ENCODE measurements at regions not wholly inside any gene's neighbourhood (a gene's known extent, or its start where the extent isn't known, plus 50 kb on each side); places are given as distances from the start of the nearest gene placed in this dataset.

DNA sequence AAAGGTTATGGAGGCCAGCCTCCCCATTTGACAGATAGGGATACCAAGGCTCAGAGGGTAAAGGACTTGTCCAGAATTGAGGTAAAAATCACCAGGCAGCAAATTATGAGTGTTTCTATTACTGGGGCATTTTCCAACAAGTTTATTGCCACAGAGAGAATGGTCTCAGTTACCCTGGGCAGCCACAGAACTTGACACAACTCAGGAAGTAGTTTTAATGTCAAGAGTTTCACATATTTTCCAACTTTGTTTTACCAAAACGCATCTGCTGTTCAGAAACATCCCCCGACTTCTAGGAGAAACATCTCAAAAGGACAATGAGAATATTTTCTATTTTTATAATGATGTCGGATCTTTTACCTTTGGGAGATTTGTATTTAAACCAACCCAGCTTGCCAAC is 107.5 kb upstream of the MRPS22 start:
- TF ChIP-seq ZFP36 (IDR thresholded peaks at IDR 0.05; ENCODE audit: borderline replicate concordance, low read depth, low read length, partially characterized antibody): no peak
- no peak for TF ChIP-seq ERF (CRISPR knock-in tag; IDR thresholded peaks at IDR 0.05)
- no peak for TF ChIP-seq POLR2A (IDR thresholded peaks at IDR 0.05; ENCODE audit: insufficient read depth in 1 of 2, low read depth in 2 of 2, low read length in 2 of 2)
- TF ChIP-seq ZNF678 (CRISPR knock-in tag; IDR thresholded peaks at IDR 0.05): no peak
- TF ChIP-seq, protein P1, sequence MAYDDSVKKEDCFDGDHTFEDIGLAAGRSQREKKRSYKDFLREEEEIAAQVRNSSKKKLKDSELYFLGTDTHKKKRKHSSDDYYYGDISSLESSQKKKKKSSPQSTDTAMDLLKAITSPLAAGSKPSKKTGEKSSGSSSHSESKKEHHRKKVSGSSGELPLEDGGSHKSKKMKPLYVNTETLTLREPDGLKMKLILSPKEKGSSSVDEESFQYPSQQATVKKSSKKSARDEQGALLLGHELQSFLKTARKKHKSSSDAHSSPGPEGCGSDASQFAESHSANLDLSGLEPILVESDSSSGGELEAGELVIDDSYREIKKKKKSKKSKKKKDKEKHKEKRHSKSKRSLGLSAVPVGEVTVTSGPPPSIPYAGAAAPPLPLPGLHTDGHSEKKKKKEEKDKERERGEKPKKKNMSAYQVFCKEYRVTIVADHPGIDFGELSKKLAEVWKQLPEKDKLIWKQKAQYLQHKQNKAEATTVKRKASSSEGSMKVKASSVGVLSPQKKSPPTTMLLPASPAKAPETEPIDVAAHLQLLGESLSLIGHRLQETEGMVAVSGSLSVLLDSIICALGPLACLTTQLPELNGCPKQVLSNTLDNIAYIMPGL (CRISPR knock-in tag; IDR thresholded peaks at IDR 0.05; ENCODE audit: borderline replicate concordance in 1 of 2, low read depth in 1 of 2): no peak
- TF ChIP-seq, protein P2, sequence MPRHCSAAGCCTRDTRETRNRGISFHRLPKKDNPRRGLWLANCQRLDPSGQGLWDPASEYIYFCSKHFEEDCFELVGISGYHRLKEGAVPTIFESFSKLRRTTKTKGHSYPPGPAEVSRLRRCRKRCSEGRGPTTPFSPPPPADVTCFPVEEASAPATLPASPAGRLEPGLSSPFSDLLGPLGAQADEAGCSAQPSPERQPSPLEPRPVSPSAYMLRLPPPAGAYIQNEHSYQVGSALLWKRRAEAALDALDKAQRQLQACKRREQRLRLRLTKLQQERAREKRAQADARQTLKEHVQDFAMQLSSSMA (CRISPR knock-in tag; IDR thresholded peaks at IDR 0.05): no peak
- TF ChIP-seq NCOR1 (IDR thresholded peaks at IDR 0.05; ENCODE audit: borderline replicate concordance, low read length): no peak
- TF ChIP-seq, protein P3, sequence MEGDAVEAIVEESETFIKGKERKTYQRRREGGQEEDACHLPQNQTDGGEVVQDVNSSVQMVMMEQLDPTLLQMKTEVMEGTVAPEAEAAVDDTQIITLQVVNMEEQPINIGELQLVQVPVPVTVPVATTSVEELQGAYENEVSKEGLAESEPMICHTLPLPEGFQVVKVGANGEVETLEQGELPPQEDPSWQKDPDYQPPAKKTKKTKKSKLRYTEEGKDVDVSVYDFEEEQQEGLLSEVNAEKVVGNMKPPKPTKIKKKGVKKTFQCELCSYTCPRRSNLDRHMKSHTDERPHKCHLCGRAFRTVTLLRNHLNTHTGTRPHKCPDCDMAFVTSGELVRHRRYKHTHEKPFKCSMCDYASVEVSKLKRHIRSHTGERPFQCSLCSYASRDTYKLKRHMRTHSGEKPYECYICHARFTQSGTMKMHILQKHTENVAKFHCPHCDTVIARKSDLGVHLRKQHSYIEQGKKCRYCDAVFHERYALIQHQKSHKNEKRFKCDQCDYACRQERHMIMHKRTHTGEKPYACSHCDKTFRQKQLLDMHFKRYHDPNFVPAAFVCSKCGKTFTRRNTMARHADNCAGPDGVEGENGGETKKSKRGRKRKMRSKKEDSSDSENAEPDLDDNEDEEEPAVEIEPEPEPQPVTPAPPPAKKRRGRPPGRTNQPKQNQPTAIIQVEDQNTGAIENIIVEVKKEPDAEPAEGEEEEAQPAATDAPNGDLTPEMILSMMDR (CRISPR knock-in tag; IDR thresholded peaks at IDR 0.05): no peak
- no peak for TF ChIP-seq ZNF101 (CRISPR knock-in tag; IDR thresholded peaks at IDR 0.05; ENCODE audit: borderline replicate concordance, low read depth)
- TF ChIP-seq TMF1 (CRISPR knock-in tag; IDR thresholded peaks at IDR 0.05; ENCODE audit: low read depth): no peak
- no peak for TF ChIP-seq ZFP37 (CRISPR knock-in tag; IDR thresholded peaks at IDR 0.05; ENCODE audit: borderline replicate concordance)
